ENCODE measurements at regions not wholly inside any gene's neighbourhood (a gene's known extent, or its start where the extent isn't known, plus 50 kb on each side); places are given as distances from the start of the nearest gene placed in this dataset.

GRCh38 chr2:236875906-236876505 is 209.7 kb upstream of the COPS8 start:
- TF ChIP-seq CTCF (IDR thresholded peaks at IDR 0.05; ENCODE audit: poor library complexity, severe bottlenecking) (no peak), SMC3 (conservative IDR thresholded peaks at IDR 0.05; ENCODE audit: poor library complexity) (no peak), EZH2 (IDR thresholded peaks at IDR 0.05; ENCODE audit: borderline replicate concordance, insufficient read depth, low read length, poor library complexity, severe bottlenecking) (no peak), REST (IDR thresholded peaks at IDR 0.05; ENCODE audit: borderline replicate concordance) (no peak), POLR2AphosphoS5 (IDR thresholded peaks at IDR 0.05) (no peak), MXI1 (conservative IDR thresholded peaks at IDR 0.05; ENCODE audit: poor library complexity, severe bottlenecking) (no peak), EP300 (conservative IDR thresholded peaks at IDR 0.05; ENCODE audit: poor library complexity, severe bottlenecking) (no peak), TAF1 (IDR thresholded peaks at IDR 0.05; ENCODE audit: low read depth) (no peak), RAD21 (conservative IDR thresholded peaks at IDR 0.05) (no peak)

Measured in neural cell (in vitro differentiated cells).